CD4-positive, alpha-beta memory T cell (primary cell): ENCODE measurements at regions not wholly inside any gene's neighbourhood (a gene's known extent, or its start where the extent isn't known, plus 50 kb on each side); places are given as distances from the start of the nearest gene placed in this dataset.

ENCODE experiments used
- CTCF ChIA-PET: fragments of 350-600 bp; sonication (Branson Sonifier 250); formaldehyde crosslinking; loops from one replicate; lab custom pipeline; 2021; ENCODE audit warnings: inconsistent platforms; ENCODE audit not compliant: partially characterized antibody; lab: Charles Lee
- POLR2A ChIA-PET: fragments of 350-600 bp; sonication (Branson Sonifier 250); formaldehyde crosslinking; loops from one replicate; lab custom pipeline; 2021; ENCODE audit not compliant: partially characterized antibody; lab: Charles Lee
- DNase-seq, 5 donors: peaks; one replicate each; pipeline versions ENCODE4 v3.0.0 to v3.0.0-alpha.2; 2020 to 2022; ENCODE audit warnings: mixed read lengths in 1 of 5
- H3K27ac ChIP-seq: one replicate; pipeline ENCODE4 v1.7.0; 2013; ENCODE audit warnings: low read depth, low read length
- H3K27me3 ChIP-seq: 2 replicates; pipeline ENCODE4 v1.7.0; 2013; ENCODE audit warnings: mild to moderate bottlenecking, low read length, moderate library complexity; ENCODE audit not compliant: insufficient read depth
- H3K36me3 ChIP-seq: 2 replicates; pipeline ENCODE4 v1.7.0; 2013; ENCODE audit warnings: mild to moderate bottlenecking, low read length, moderate library complexity; ENCODE audit not compliant: insufficient read depth
- H3K4me1 ChIP-seq: 2 replicates; pipeline ENCODE4 v1.7.0; 2013; ENCODE audit warnings: mild to moderate bottlenecking, low read length, moderate library complexity; ENCODE audit not compliant: insufficient read depth
- H3K4me3 ChIP-seq, 2 donors: one replicate each; pipeline ENCODE4 v1.7.0; 2013; ENCODE audit warnings: low read length in 2 of 2, mild to moderate bottlenecking in 1 of 2
- H3K9me3 ChIP-seq, 2 donors: one replicate each; pipeline ENCODE4 v1.7.0; 2013; ENCODE audit warnings: low read length in 2 of 2, control low read depth in 1 of 2; ENCODE audit not compliant: control insufficient read depth in 1 of 2
- H3K27ac Mint-ChIP-seq, 7 donors: one replicate each; pipeline ENCODE4 v1.8.0; 2020 to 2021; ENCODE audit warnings: mixed read lengths in 7 of 7, mild to moderate bottlenecking in 6 of 7, inconsistent platforms in 3 of 7, moderate library complexity in 3 of 7
- H3K27me3 Mint-ChIP-seq, 2 donors: one replicate each; pipeline ENCODE4 v1.8.0; 2020 to 2021; ENCODE audit warnings: mixed read lengths in 2 of 2
- H3K36me3 Mint-ChIP-seq, 2 donors: one replicate each; pipeline ENCODE4 v1.8.0; 2020 to 2021; ENCODE audit warnings: mixed read lengths in 2 of 2, inconsistent platforms in 1 of 2, mild to moderate bottlenecking in 1 of 2
- H3K4me1 Mint-ChIP-seq, 4 donors: one replicate each; pipeline ENCODE4 v1.8.0; 2020 to 2021; ENCODE audit warnings: mixed read lengths in 4 of 4, mild to moderate bottlenecking in 1 of 4
- H3K4me3 Mint-ChIP-seq, 8 donors: one replicate each; pipeline ENCODE4 v1.8.0; 2020 to 2021; ENCODE audit warnings: mixed read lengths in 8 of 8, mild to moderate bottlenecking in 7 of 8, moderate library complexity in 6 of 8, inconsistent platforms in 3 of 8
- H3K9me3 Mint-ChIP-seq, 8 donors: one replicate each; pipeline ENCODE4 v1.8.0; 2020 to 2021; ENCODE audit warnings: mixed read lengths in 8 of 8, mild to moderate bottlenecking in 5 of 8, inconsistent platforms in 3 of 8, moderate library complexity in 1 of 8
- intact Hi-C: fragments of 100-400 bp; cut with micrococcal nuclease; formaldehyde crosslinking; loops from one replicate; pipeline ENCODE4 v1.15.1; 2023

GRCh38 chr9:73643379-73644013, 491.8 kb downstream of the ANXA1 start:
- Mint-ChIP-seq H3K36me3 (no peaks in the 10 kb centered on the region), H3K27me3 (no peaks in the 10 kb centered on the region), H3K27ac (no peak overlapping the region), H3K4me3 (no peak overlapping the region), H3K4me1 (no peaks in the 10 kb centered on the region), H3K9me3 (peaks cover 0 to 9% (median under 1%) of the 10 kb centered on the region in 8 donors)
- Histone ChIP-seq H3K4me1 (no peaks in the 10 kb centered on the region), H3K27me3 (no peaks in the 10 kb centered on the region), H3K36me3 (no peaks in the 10 kb centered on the region), H3K4me3 (no peak overlapping the region), H3K9me3 (no peaks in the 10 kb centered on the region), H3K27ac (no peak overlapping the region)
- CTCF ChIA-PET: no interaction called here
- POLR2A ChIA-PET: no interaction called here
- no peak for DNase-seq
- intact Hi-C loops: no loop called here

GRCh38 chr9:73647560-73647959, 495.9 kb downstream of the ANXA1 start:
- no peak for DNase-seq
- Histone ChIP-seq H3K9me3 (no peaks in the 10 kb centered on the region), H3K27me3 (no peaks in the 10 kb centered on the region), H3K4me1 (no peaks in the 10 kb centered on the region), H3K27ac (no peak overlapping the region), H3K4me3 (no peak overlapping the region), H3K36me3 (no peaks in the 10 kb centered on the region)
- Mint-ChIP-seq H3K27me3 (no peaks in the 10 kb centered on the region), H3K4me3 (no peak overlapping the region), H3K27ac (no peak overlapping the region), H3K4me1 (no peaks in the 10 kb centered on the region), H3K36me3 (no peaks in the 10 kb centered on the region), H3K9me3 (peaks cover 2 to 10% (median 6%) of the 10 kb centered on the region in 8 donors)
- CTCF ChIA-PET: no interaction called here
- POLR2A ChIA-PET: no interaction called here
- intact Hi-C loops: no loop called here

- DNase-seq: no peak
- Mint-ChIP-seq H3K4me3 (no peak overlapping the region), H3K27me3 (no peaks in the 10 kb centered on the region), H3K4me1 (no peaks in the 10 kb centered on the region), H3K27ac (no peak overlapping the region), H3K9me3 (peaks cover 2 to 10% (median 6%) of the 10 kb centered on the region in 8 donors), H3K36me3 (no peaks in the 10 kb centered on the region)
- H3K36me3 ChIP-seq: no peaks in the 10 kb centered on the region
- intact Hi-C loops: no loop called here
- no peaks in the 10 kb centered on the region for H3K9me3 ChIP-seq
- H3K4me3 ChIP-seq: no peak overlapping the region
- ChIA-PET CTCF (no interaction called here), POLR2A (no interaction called here)
- H3K27me3 ChIP-seq: no peaks in the 10 kb centered on the region
- H3K27ac ChIP-seq: no peak overlapping the region
- H3K4me1 ChIP-seq: no peaks in the 10 kb centered on the region
Measured at GRCh38 chr9:73649552-73649951, 497.9 kb downstream of the ANXA1 start.

GRCh38 chr9:73655363-73655762, 503.7 kb downstream of the ANXA1 start:
- Histone ChIP-seq H3K36me3 (no peaks in the 10 kb centered on the region), H3K4me3 (no peak overlapping the region), H3K27ac (no peak overlapping the region), H3K4me1 (no peaks in the 10 kb centered on the region), H3K27me3 (no peaks in the 10 kb centered on the region), H3K9me3 (no peaks in the 10 kb centered on the region)
- no peaks in the 10 kb centered on the region for H3K27me3 Mint-ChIP-seq
- ChIA-PET POLR2A (no interaction called here), CTCF (no interaction called here)
- H3K27ac Mint-ChIP-seq: no peak overlapping the region
- peaks cover 0 to 4% (median under 1%) of the 10 kb centered on the region in 8 donors for H3K9me3 Mint-ChIP-seq
- intact Hi-C loops: no loop called here
- DNase-seq: no peak
- H3K36me3 Mint-ChIP-seq: no peaks in the 10 kb centered on the region
- H3K4me1 Mint-ChIP-seq: no peaks in the 10 kb centered on the region
- no peak overlapping the region for H3K4me3 Mint-ChIP-seq

GRCh38 chr9:73655831-73656230, 504.2 kb downstream of the ANXA1 start:
- H3K9me3 ChIP-seq: no peaks in the 10 kb centered on the region
- H3K9me3 Mint-ChIP-seq: peaks cover 0 to 2% (median under 1%) of the 10 kb centered on the region in 8 donors
- no peaks in the 10 kb centered on the region for H3K27me3 ChIP-seq
- intact Hi-C loops: no loop called here
- H3K27ac Mint-ChIP-seq: no peak overlapping the region
- H3K4me3 ChIP-seq: no peak overlapping the region
- H3K27me3 Mint-ChIP-seq: no peaks in the 10 kb centered on the region
- CTCF ChIA-PET: no interaction called here
- POLR2A ChIA-PET: no interaction called here
- no peaks in the 10 kb centered on the region for H3K36me3 Mint-ChIP-seq
- H3K4me3 Mint-ChIP-seq: no peak overlapping the region
- DNase-seq: no peak
- no peaks in the 10 kb centered on the region for H3K4me1 Mint-ChIP-seq
- H3K27ac ChIP-seq: no peak overlapping the region
- H3K4me1 ChIP-seq: no peaks in the 10 kb centered on the region
- no peaks in the 10 kb centered on the region for H3K36me3 ChIP-seq

GRCh38 chr9:73665253-73665652, 513.6 kb downstream of the ANXA1 start:
- H3K9me3 Mint-ChIP-seq: peaks cover 0 to 7% (median 0%) of the 10 kb centered on the region in 8 donors
- no peaks in the 10 kb centered on the region for H3K27me3 ChIP-seq
- H3K4me3 ChIP-seq: no peak overlapping the region
- no peak overlapping the region for H3K4me3 Mint-ChIP-seq
- H3K36me3 ChIP-seq: no peaks in the 10 kb centered on the region
- H3K4me1 ChIP-seq: no peaks in the 10 kb centered on the region
- intact Hi-C loops: no loop called here
- no peak overlapping the region for H3K27ac ChIP-seq
- no peaks in the 10 kb centered on the region for H3K36me3 Mint-ChIP-seq
- POLR2A ChIA-PET: no interaction called here
- H3K27me3 Mint-ChIP-seq: no peaks in the 10 kb centered on the region
- H3K9me3 ChIP-seq: no peaks in the 10 kb centered on the region
- CTCF ChIA-PET: no interaction called here
- no peak overlapping the region for H3K27ac Mint-ChIP-seq
- H3K4me1 Mint-ChIP-seq: no peaks in the 10 kb centered on the region
- DNase-seq: no peak

- Mint-ChIP-seq H3K36me3 (no peaks in the 10 kb centered on the region), H3K9me3 (no peaks in the 10 kb centered on the region), H3K4me1 (no peaks in the 10 kb centered on the region), H3K27ac (no peak overlapping the region), H3K4me3 (no peak overlapping the region), H3K27me3 (no peaks in the 10 kb centered on the region)
- DNase-seq: no peak
- no peaks in the 10 kb centered on the region for H3K4me1 ChIP-seq
- no peaks in the 10 kb centered on the region for H3K27me3 ChIP-seq
- no peak overlapping the region for H3K4me3 ChIP-seq
- ChIA-PET CTCF (interaction anchor here (0.5 kb wide), 1 partner anchor 18 kb away, joined by 3 read pairs; no protein-coding TSS in a partner anchor), POLR2A (no interaction called here)
- no peaks in the 10 kb centered on the region for H3K36me3 ChIP-seq
- no peaks in the 10 kb centered on the region for H3K9me3 ChIP-seq
- no peak overlapping the region for H3K27ac ChIP-seq
- intact Hi-C loops: no loop called here
Measured at GRCh38 chr9:73667749-73668148, 516.1 kb downstream of the ANXA1 start.
